ENCODE measurements at regions not wholly inside any gene's neighbourhood (a gene's known extent, or its start where the extent isn't known, plus 50 kb on each side); places are given as distances from the start of the nearest gene placed in this dataset.
"Not testable (repeated sequence)": the region's sequence is repeated elsewhere in the genome, so short reads cannot be mapped to it uniquely, and the experiment has no call there.

DNA sequence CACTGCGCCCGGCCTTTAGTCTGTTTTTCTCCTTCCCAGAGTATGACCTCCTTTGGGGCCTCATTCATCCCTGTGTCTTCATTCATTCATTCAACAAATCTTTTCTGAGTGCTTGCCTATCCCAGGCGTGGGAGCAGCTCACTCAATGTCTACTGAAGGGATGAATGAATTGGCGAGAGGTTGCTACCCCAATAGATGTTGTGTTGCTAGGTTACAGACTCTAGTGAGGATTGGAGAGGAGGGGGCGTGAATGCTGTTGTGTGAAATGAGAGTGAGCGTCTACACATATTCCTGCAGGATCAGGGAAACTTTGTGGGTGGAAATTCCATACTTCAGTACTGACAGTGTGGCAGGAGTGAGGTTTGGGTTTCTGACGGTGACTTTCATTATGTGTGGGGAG is 55.5 kb upstream of the EP300 start:
- DNase-seq (no peak), ATAC-seq (ENCODE audit: insufficient read depth, low FRiP score) (no peak)
- TF ChIP-seq, protein P1, sequence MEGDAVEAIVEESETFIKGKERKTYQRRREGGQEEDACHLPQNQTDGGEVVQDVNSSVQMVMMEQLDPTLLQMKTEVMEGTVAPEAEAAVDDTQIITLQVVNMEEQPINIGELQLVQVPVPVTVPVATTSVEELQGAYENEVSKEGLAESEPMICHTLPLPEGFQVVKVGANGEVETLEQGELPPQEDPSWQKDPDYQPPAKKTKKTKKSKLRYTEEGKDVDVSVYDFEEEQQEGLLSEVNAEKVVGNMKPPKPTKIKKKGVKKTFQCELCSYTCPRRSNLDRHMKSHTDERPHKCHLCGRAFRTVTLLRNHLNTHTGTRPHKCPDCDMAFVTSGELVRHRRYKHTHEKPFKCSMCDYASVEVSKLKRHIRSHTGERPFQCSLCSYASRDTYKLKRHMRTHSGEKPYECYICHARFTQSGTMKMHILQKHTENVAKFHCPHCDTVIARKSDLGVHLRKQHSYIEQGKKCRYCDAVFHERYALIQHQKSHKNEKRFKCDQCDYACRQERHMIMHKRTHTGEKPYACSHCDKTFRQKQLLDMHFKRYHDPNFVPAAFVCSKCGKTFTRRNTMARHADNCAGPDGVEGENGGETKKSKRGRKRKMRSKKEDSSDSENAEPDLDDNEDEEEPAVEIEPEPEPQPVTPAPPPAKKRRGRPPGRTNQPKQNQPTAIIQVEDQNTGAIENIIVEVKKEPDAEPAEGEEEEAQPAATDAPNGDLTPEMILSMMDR (IDR thresholded peaks at IDR 0.05; ENCODE audit: control extremely low read depth, extremely low read depth): no peak
- no peaks in the 10 kb centered on the region for H3K36me3 ChIP-seq (ENCODE audit: control insufficient read depth in 4 of 4, insufficient read depth in 4 of 4, low read length in 4 of 4)
- no peak overlapping the region for H3K9ac ChIP-seq (ENCODE audit: insufficient read depth in 1 of 2, low read length in 2 of 2)
- WGBS, 2 donors: 88 to 89% methylated on average over 7 of the region's 7 CpGs
- no peaks in the 10 kb centered on the region for H3K9me3 ChIP-seq (ENCODE audit: control insufficient read depth in 4 of 4, insufficient read depth in 3 of 4, low read length in 3 of 4)
- H3K4me1 ChIP-seq (ENCODE audit: control insufficient read depth in 5 of 5, insufficient read depth in 5 of 5, low read length in 5 of 5): no peaks in the 10 kb centered on the region
- no peak overlapping the region for H3K27ac ChIP-seq (ENCODE audit: low read depth in 1 of 2, low read length in 1 of 2)
- H3K4me3 ChIP-seq: no peak overlapping the region
- no peaks in the 10 kb centered on the region for H3K27me3 ChIP-seq (ENCODE audit: control insufficient read depth in 3 of 3, insufficient read depth in 3 of 3, low read length in 2 of 3)

DNA sequence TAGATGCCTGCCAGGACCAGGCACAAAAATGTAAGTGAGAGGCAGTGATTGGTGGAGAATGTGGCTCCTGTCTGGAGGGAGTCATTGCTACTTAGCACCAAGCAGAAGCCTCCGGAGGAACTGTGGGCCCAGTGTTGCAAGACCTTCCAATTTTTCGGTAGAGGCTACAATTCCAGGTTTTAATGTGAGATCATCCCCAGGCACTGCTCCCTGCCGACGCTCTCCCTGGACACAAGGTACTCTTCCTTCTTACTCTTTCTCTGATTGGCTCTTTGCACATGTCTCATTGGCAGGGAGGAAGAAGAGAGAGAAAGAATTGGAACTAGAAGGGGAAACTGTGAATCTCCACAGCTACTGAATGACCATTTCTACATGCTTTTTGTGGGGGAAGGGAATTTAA is 53.7 kb upstream of the EP300 start:
- Histone ChIP-seq H3K9me3 (ENCODE audit: control insufficient read depth in 4 of 4, insufficient read depth in 3 of 4, low read length in 3 of 4) (no peaks in the 10 kb centered on the region), H3K27ac (ENCODE audit: low read depth in 1 of 2, low read length in 1 of 2) (no peak overlapping the region), H3K27me3 (ENCODE audit: control insufficient read depth in 3 of 3, insufficient read depth in 3 of 3, low read length in 2 of 3) (no peaks in the 10 kb centered on the region), H3K36me3 (ENCODE audit: control insufficient read depth in 4 of 4, insufficient read depth in 4 of 4, low read length in 4 of 4) (no peaks in the 10 kb centered on the region), H3K9ac (ENCODE audit: insufficient read depth in 1 of 2, low read length in 2 of 2) (no peak overlapping the region), H3K4me1 (ENCODE audit: control insufficient read depth in 5 of 5, insufficient read depth in 5 of 5, low read length in 5 of 5) (no peaks in the 10 kb centered on the region), H3K4me3 (no peak overlapping the region)
- 57 to 59% methylated on average over 4 of the region's 4 CpGs for WGBS, 2 donors
- ATAC-seq (ENCODE audit: insufficient read depth, low FRiP score): no peak
- TF ChIP-seq, protein P1 (IDR thresholded peaks at IDR 0.05; ENCODE audit: control extremely low read depth, extremely low read depth): no peak
- no peak for DNase-seq

DNA sequence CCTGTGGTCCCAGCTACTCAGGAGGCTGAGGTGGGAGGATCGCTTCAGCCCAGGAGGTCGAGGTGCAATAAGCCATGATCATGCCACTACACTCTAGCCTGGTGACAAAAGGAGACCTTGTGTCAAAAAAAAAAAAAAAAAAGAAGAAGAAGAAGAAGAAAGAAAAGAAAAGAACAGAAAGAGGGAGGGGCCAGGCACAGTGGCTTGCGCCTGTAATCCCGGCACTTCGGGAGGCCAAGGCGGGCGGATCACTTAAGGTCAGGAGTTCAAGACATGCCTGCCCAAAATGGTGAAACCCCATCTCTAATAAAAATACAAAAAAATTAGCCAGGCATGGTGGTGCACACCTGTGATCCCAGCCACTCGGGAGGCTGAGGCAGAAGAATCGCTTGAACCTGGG is 52.8 kb upstream of the EP300 start:
- 86% methylated on average over 9 of the region's 9 CpGs for WGBS, 2 donors
- H3K9ac ChIP-seq (ENCODE audit: insufficient read depth in 1 of 2, low read length in 2 of 2); H3K4me1 ChIP-seq (ENCODE audit: control insufficient read depth in 5 of 5, insufficient read depth in 5 of 5, low read length in 5 of 5); DNase-seq; ATAC-seq (ENCODE audit: insufficient read depth, low FRiP score); H3K27me3 ChIP-seq (ENCODE audit: control insufficient read depth in 3 of 3, insufficient read depth in 3 of 3, low read length in 2 of 3); H3K27ac ChIP-seq (ENCODE audit: low read depth in 1 of 2, low read length in 1 of 2); H3K4me3 ChIP-seq; H3K9me3 ChIP-seq (ENCODE audit: control insufficient read depth in 4 of 4, insufficient read depth in 3 of 4, low read length in 3 of 4); H3K36me3 ChIP-seq (ENCODE audit: control insufficient read depth in 4 of 4, insufficient read depth in 4 of 4, low read length in 4 of 4): not testable (repeated sequence)

DNA sequence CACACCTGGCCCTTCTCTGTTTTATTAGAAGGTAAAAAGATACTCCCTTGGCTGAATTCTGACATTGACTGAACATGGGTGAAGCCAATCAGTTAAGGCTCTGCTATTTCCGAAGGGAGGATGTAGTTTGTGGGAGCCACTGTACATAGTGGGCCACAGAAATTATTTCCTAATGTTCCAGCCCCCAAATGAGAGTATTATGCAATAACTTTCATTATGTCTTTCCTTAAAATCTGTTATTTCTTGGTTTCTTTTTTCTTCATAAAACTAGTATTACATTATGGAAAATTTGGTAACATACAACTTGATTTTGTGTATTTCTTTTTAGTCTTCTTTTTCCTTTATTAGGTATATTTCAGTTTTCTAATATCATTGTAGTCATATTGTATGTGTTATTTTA is 51.9 kb upstream of the EP300 start:
- Histone ChIP-seq H3K36me3 (ENCODE audit: control insufficient read depth in 4 of 4, insufficient read depth in 4 of 4, low read length in 4 of 4) (no peaks in the 10 kb centered on the region), H3K9me3 (ENCODE audit: control insufficient read depth in 4 of 4, insufficient read depth in 3 of 4, low read length in 3 of 4) (no peaks in the 10 kb centered on the region), H3K9ac (ENCODE audit: insufficient read depth in 1 of 2, low read length in 2 of 2) (no peak overlapping the region), H3K4me1 (ENCODE audit: control insufficient read depth in 5 of 5, insufficient read depth in 5 of 5, low read length in 5 of 5) (no peaks in the 10 kb centered on the region), H3K27ac (ENCODE audit: low read depth in 1 of 2, low read length in 1 of 2) (no peak overlapping the region), H3K4me3 (no peak overlapping the region), H3K27me3 (ENCODE audit: control insufficient read depth in 3 of 3, insufficient read depth in 3 of 3, low read length in 2 of 3) (no peaks in the 10 kb centered on the region)
- ATAC-seq (ENCODE audit: insufficient read depth, low FRiP score): no peak
- TF ChIP-seq, protein P1 (IDR thresholded peaks at IDR 0.05; ENCODE audit: control extremely low read depth, extremely low read depth): no peak
- DNase-seq: no peak
- WGBS, 2 donors: 27 to 76% methylated on average over 1 of the region's 1 CpG
